ENCODE measurements at regions not wholly inside any gene's neighbourhood (a gene's known extent, or its start where the extent isn't known, plus 50 kb on each side); places are given as distances from the start of the nearest gene placed in this dataset.

DNA sequence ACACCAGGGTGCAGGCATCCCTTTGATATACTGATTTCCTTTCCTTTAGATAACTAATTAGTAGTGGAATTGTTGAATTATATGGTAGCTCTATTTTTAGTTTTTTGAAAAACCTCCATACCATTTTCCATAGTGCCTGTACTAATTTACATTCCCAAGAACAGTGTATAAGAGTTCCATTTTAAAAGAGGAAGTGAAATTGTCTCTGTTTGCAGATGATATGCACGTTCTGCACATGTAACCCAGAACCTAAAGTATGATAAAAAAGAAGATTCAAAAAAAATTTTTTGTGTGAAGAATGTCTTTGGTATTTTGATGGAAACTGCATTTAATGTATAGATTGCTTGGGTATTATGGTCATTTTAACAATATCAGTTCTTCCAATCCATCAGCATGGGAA is 424.0 kb upstream of the CCNH start:
- TF ChIP-seq POLR2A (IDR thresholded peaks at IDR 0.05; ENCODE audit: low read length) (no peak), GATA1 (IDR thresholded peaks at IDR 0.05; ENCODE audit: low read depth, low read length) (no peak)

All from erythroblast (primary cell).